Kidney (tissue), 13 donors: ENCODE measurements at regions not wholly inside any gene's neighbourhood (a gene's known extent, or its start where the extent isn't known, plus 50 kb on each side); places are given as distances from the start of the nearest gene placed in this dataset.

Experiments used
- DNase-seq, 5 donors: peaks; one replicate each; pipeline ENCODE4 v3.0.0-alpha.2; 2013 to 2020
- FAIRE-seq: peaks from 2 replicates; lab custom pipeline; 2012; peaks lifted over from hg19 to GRCh38; lab: Jason Lieb, UNC
- H3K27ac ChIP-seq, 2 donors: one replicate each; pipeline ENCODE4 v1.7.0; 2013; ENCODE audit warnings: low read depth in 2 of 2, low read length in 2 of 2, inconsistent platforms in 1 of 2
- H3K27me3 ChIP-seq: one replicate; pipeline ENCODE4 v1.7.1; 2013; ENCODE audit warnings: low read length, inconsistent platforms; ENCODE audit not compliant: control insufficient read depth, insufficient read depth
- H3K36me3 ChIP-seq, 3 donors: one replicate each; pipeline versions ENCODE4 v1.7.0 to v1.7.1; 2013; ENCODE audit warnings: low read length in 3 of 3, control low read depth in 1 of 3, inconsistent platforms in 1 of 3; ENCODE audit not compliant: insufficient read depth in 3 of 3, control insufficient read depth in 2 of 3
- H3K4me1 ChIP-seq, 3 donors: one replicate each; pipeline versions ENCODE4 v1.7.0 to v1.7.1; 2013; ENCODE audit warnings: low read length in 3 of 3, inconsistent platforms in 1 of 3, low read depth in 1 of 3; ENCODE audit not compliant: control insufficient read depth in 2 of 3, insufficient read depth in 2 of 3
- H3K4me3 ChIP-seq, 3 donors: one replicate each; pipeline versions ENCODE4 v1.7.0 to v1.8.1; 2013; ENCODE audit warnings: low read length in 3 of 3, control low read depth in 1 of 3, inconsistent platforms in 1 of 3
- H3K9ac ChIP-seq, 3 donors: one replicate each; pipeline versions ENCODE4 v1.7.0 to v1.7.1; 2013; ENCODE audit warnings: low read length in 3 of 3, control low read depth in 1 of 3, inconsistent platforms in 1 of 3
- H3K9me3 ChIP-seq, 3 donors: one replicate each; pipeline versions ENCODE4 v1.7.0 to v1.7.1; 2013; ENCODE audit warnings: low read length in 3 of 3, control low read depth in 1 of 3, inconsistent platforms in 1 of 3; ENCODE audit not compliant: control insufficient read depth in 2 of 3, insufficient read depth in 1 of 3
- intact Hi-C: fragments of 100-400 bp; cut with DNase I; formaldehyde crosslinking; loops from one replicate; pipeline ENCODE4 v1.11.1; 2022
- TF ChIP-seq, protein P1 (sequence below): IDR thresholded peaks from 3 replicates; pipeline ENCODE4 v1.5.1; 2012; ENCODE audit warnings: mild to moderate bottlenecking, moderate library complexity, borderline replicate concordance; ENCODE audit not compliant: insufficient read depth; ENCODE audit errors: extremely low read depth
- donor health status: control.
- donor health status: control.
- donor health status: control.
- donor health status: control.
- donor health status: control.
- donor health status: DM: yes; HTN: yes; CAD: no.
- donor health status: Normal renal cell carcinoma (clear cell type).

GRCh38 chr13:73412933-73413332 is 354.1 kb downstream of the KLF5 start:
- Histone ChIP-seq H3K9ac (no peak overlapping the region), H3K4me3 (no peak overlapping the region), H3K27ac (no peak overlapping the region), H3K27me3 (no peaks in the 10 kb centered on the region), H3K9me3 (no peaks in the 10 kb centered on the region), H3K36me3 (no peaks in the 10 kb centered on the region), H3K4me1 (no peaks in the 10 kb centered on the region)
- TF ChIP-seq, protein P1, sequence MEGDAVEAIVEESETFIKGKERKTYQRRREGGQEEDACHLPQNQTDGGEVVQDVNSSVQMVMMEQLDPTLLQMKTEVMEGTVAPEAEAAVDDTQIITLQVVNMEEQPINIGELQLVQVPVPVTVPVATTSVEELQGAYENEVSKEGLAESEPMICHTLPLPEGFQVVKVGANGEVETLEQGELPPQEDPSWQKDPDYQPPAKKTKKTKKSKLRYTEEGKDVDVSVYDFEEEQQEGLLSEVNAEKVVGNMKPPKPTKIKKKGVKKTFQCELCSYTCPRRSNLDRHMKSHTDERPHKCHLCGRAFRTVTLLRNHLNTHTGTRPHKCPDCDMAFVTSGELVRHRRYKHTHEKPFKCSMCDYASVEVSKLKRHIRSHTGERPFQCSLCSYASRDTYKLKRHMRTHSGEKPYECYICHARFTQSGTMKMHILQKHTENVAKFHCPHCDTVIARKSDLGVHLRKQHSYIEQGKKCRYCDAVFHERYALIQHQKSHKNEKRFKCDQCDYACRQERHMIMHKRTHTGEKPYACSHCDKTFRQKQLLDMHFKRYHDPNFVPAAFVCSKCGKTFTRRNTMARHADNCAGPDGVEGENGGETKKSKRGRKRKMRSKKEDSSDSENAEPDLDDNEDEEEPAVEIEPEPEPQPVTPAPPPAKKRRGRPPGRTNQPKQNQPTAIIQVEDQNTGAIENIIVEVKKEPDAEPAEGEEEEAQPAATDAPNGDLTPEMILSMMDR, result no peak
- FAIRE-seq (no peak), DNase-seq (no peak)
- intact Hi-C loops, result no loop called here

GRCh38 chr13:73411067-73411809 is 352.4 kb downstream of the KLF5 start:
- no peak for FAIRE-seq

GRCh38 chr13:73406454-73406853 is 347.6 kb downstream of the KLF5 start:
- Histone ChIP-seq H3K9ac (no peak overlapping the region), H3K36me3 (no peaks in the 10 kb centered on the region), H3K27ac (no peak overlapping the region), H3K9me3 (no peaks in the 10 kb centered on the region), H3K4me1 (no peaks in the 10 kb centered on the region), H3K27me3 (no peaks in the 10 kb centered on the region), H3K4me3 (no peak overlapping the region)
- TF ChIP-seq, protein P1, result no peak
- intact Hi-C loops, result no loop called here
- DNase-seq (no peak), FAIRE-seq (no peak)

More at GRCh38 chr13:73411067-73411809, 352.4 kb downstream of the KLF5 start:
- no peak for DNase-seq
- H3K9ac ChIP-seq, result no peak overlapping the region
- H3K4me3 ChIP-seq, result no peak overlapping the region
- no peaks in the 10 kb centered on the region for H3K27me3 ChIP-seq
- intact Hi-C loops, result no loop called here
- no peak overlapping the region for H3K27ac ChIP-seq
- H3K36me3 ChIP-seq, result no peaks in the 10 kb centered on the region
- H3K9me3 ChIP-seq, result no peaks in the 10 kb centered on the region
- H3K4me1 ChIP-seq, result no peaks in the 10 kb centered on the region
- TF ChIP-seq, protein P1, result no peak
